Neuronal stem cell (in vitro differentiated cells): ENCODE measurements at regions not wholly inside any gene's neighbourhood (a gene's known extent, or its start where the extent isn't known, plus 50 kb on each side); places are given as distances from the start of the nearest gene placed in this dataset.

ENCODE experiments used
- DNase-seq: peaks from one replicate; pipeline ENCODE4 v3.0.0-alpha.2; 2013; ENCODE audit warnings: low spot score
- H2AFZ ChIP-seq: one replicate; pipeline ENCODE4 v1.6.1; 2013; ENCODE audit warnings: mild to moderate bottlenecking, low read length, inconsistent platforms
- H2AK5ac ChIP-seq: 2 replicates; pipeline ENCODE4 v1.6.1; 2013; ENCODE audit warnings: low read depth, mild to moderate bottlenecking, inconsistent platforms, low read length, moderate library complexity, mixed read lengths
- H2BK120ac ChIP-seq: 2 replicates; pipeline ENCODE4 v1.6.1; 2013; ENCODE audit warnings: low read depth, mild to moderate bottlenecking, inconsistent platforms, low read length, moderate library complexity, mixed read lengths
- H2BK12ac ChIP-seq: one replicate; pipeline ENCODE4 v1.6.1; 2013; ENCODE audit warnings: low read length, inconsistent platforms
- H2BK15ac ChIP-seq: 2 replicates; pipeline ENCODE4 v1.6.1; 2013; ENCODE audit warnings: mild to moderate bottlenecking, low read length, inconsistent platforms, mixed read lengths
- H2BK5ac ChIP-seq: one replicate; pipeline ENCODE4 v1.6.1; 2013; ENCODE audit warnings: inconsistent platforms, mild to moderate bottlenecking, low read length, moderate library complexity
- H3K14ac ChIP-seq: one replicate; pipeline ENCODE4 v1.6.1; 2013; ENCODE audit warnings: low read length, inconsistent platforms
- H3K18ac ChIP-seq: 2 replicates; pipeline ENCODE4 v1.6.1; 2013; ENCODE audit warnings: low read length, inconsistent platforms
- H3K23ac ChIP-seq: 2 replicates; pipeline ENCODE4 v1.6.1; 2013; ENCODE audit warnings: low read depth, mild to moderate bottlenecking, mixed read lengths, low read length, inconsistent platforms; ENCODE audit not compliant: poor library complexity
- H3K27ac ChIP-seq: replicated peaks from 3 replicates; pipeline ENCODE4 v1.5.1; 2013; ENCODE audit warnings: low read length, inconsistent platforms
- H3K27me3 ChIP-seq, 3 experiments: 2 replicates each; pipeline ENCODE4 v1.6.1; 2013; ENCODE audit warnings: low read length in 3 of 3, mild to moderate bottlenecking in 2 of 3, inconsistent platforms in 1 of 3, low read depth in 1 of 3, mixed read lengths in 1 of 3, moderate library complexity in 1 of 3; ENCODE audit not compliant: control insufficient read depth in 3 of 3, insufficient read depth in 3 of 3
- H3K36me3 ChIP-seq, 2 donors: replicated peaks in 1 of 2; 2 replicates each; pipeline ENCODE4 v1.6.1; 2013; ENCODE audit warnings: low read length in 2 of 2; ENCODE audit not compliant: control insufficient read depth in 2 of 2, insufficient read depth in 2 of 2
- H3K4ac ChIP-seq: 2 replicates; pipeline ENCODE4 v1.6.1; 2013; ENCODE audit warnings: inconsistent platforms, mild to moderate bottlenecking, low read length, moderate library complexity
- H3K4me1 ChIP-seq, 2 donors: 1 replicate in 1 of 2; 2 replicates in 1 of 2; pipeline ENCODE4 v1.6.1; 2013; ENCODE audit warnings: low read length in 2 of 2, low read depth in 1 of 2; ENCODE audit not compliant: control insufficient read depth in 2 of 2, insufficient read depth in 1 of 2
- H3K4me2 ChIP-seq: one replicate; pipeline ENCODE4 v1.6.1; 2013; ENCODE audit warnings: mild to moderate bottlenecking, low read length, inconsistent platforms; ENCODE audit not compliant: insufficient read depth, poor library complexity, severe bottlenecking
- H3K4me3 ChIP-seq, 2 donors: 2 replicates each; pipeline ENCODE4 v1.5.1; 2013; ENCODE audit warnings: low read length in 2 of 2, mild to moderate bottlenecking in 2 of 2, inconsistent platforms in 1 of 2, moderate library complexity in 1 of 2
- H3K79me1 ChIP-seq: one replicate; pipeline ENCODE4 v1.6.1; 2013; ENCODE audit warnings: low read depth, mild to moderate bottlenecking, inconsistent platforms, low read length, moderate library complexity
- H3K9ac ChIP-seq: one replicate; pipeline ENCODE4 v1.6.1; 2013; ENCODE audit warnings: mild to moderate bottlenecking, low read depth, low read length, inconsistent platforms; ENCODE audit not compliant: poor library complexity
- H3K9me3 ChIP-seq, 2 donors: replicated peaks in 1 of 2; 2 replicates each; pipeline versions ENCODE3 to v1.6.1; 2013; ENCODE audit warnings: low read length in 2 of 2, mild to moderate bottlenecking in 2 of 2, inconsistent platforms in 1 of 2, low read depth in 1 of 2, mixed read lengths in 1 of 2, moderate library complexity in 1 of 2; ENCODE audit not compliant: control insufficient read depth in 2 of 2, insufficient read depth in 1 of 2
- H4K8ac ChIP-seq: one replicate; pipeline ENCODE4 v1.6.1; 2013; ENCODE audit warnings: low read depth, mild to moderate bottlenecking, inconsistent platforms, low read length, moderate library complexity
- H4K91ac ChIP-seq: one replicate; pipeline ENCODE4 v1.6.1; 2013; ENCODE audit warnings: low read length, low read depth, mild to moderate bottlenecking, inconsistent platforms; ENCODE audit not compliant: poor library complexity
- WGBS, 2 donors: extraction: QIAGEN DNeasy Blood & Tissue Kit; methylation state at CpG; one replicate each; pipeline ENCODE4 v1.1.7; 2013; ENCODE audit warnings: missing lambda C conversion rate in 2 of 2, mixed read lengths in 1 of 2; ENCODE audit not compliant: insufficient read length in 2 of 2, insufficient replicate concordance in 1 of 2; ENCODE audit errors: extremely low coverage in 2 of 2; 5-methylcytosine and 5-hydroxymethylcytosine counted together

- H2BK12ac ChIP-seq, result no peak overlapping the region
- no peak for DNase-seq
- peaks cover 0 to 7% of the 10 kb centered on the region in 2 donors for H3K4me1 ChIP-seq
- H3K4ac ChIP-seq, result no peak overlapping the region
- no peak overlapping the region for H3K18ac ChIP-seq
- no peaks in the 10 kb centered on the region for H3K79me1 ChIP-seq
- H4K8ac ChIP-seq, result no peak overlapping the region
- H3K27me3 ChIP-seq, result peaks cover 0 to 18% (median 0%) of the 10 kb centered on the region in 3 experiments
- no peak overlapping the region for H3K9ac ChIP-seq
- no peak overlapping the region for H2BK120ac ChIP-seq
- H2BK15ac ChIP-seq, result peak overlapping the region; percentile 32
- peaks cover 17 to 19% of the 10 kb centered on the region in 2 donors for H3K9me3 ChIP-seq
- no peak overlapping the region for H4K91ac ChIP-seq
- no peaks in the 10 kb centered on the region for H3K36me3 ChIP-seq
- H3K27ac ChIP-seq, result no peak overlapping the region
- H3K4me3 ChIP-seq, result no peak overlapping the region
- H2AK5ac ChIP-seq, result no peak overlapping the region
- H3K4me2 ChIP-seq, result no peak overlapping the region
- H2AFZ ChIP-seq, result no peak overlapping the region
- H2BK5ac ChIP-seq, result no peak overlapping the region
- WGBS, 2 donors, result no CpG with 5 or more reads among the region's 13 CpGs
- H3K23ac ChIP-seq, result peak overlapping the region; percentile 4
- H3K14ac ChIP-seq, result no peak overlapping the region
Measured at GRCh38 chr13:111488486-111489132, 168.2 kb downstream of the TEX29 start.

- Histone ChIP-seq H3K18ac (peak overlapping the region; percentile 73), H3K27ac (no peak overlapping the region), H2AFZ (no peak overlapping the region), H3K4me1 (peaks cover 0 to 3% of the 10 kb centered on the region in 2 donors), H3K14ac (peak overlapping the region; percentile 25), H2BK5ac (no peak overlapping the region), H3K9ac (no peak overlapping the region), H2AK5ac (peak overlapping the region; percentile 47), H4K91ac (no peak overlapping the region), H3K4ac (no peak overlapping the region), H3K9me3 (peaks cover 17 to 19% of the 10 kb centered on the region in 2 donors), H2BK15ac (no peak overlapping the region), H3K36me3 (no peaks in the 10 kb centered on the region), H3K79me1 (no peaks in the 10 kb centered on the region), H2BK120ac (no peak overlapping the region), H4K8ac (no peak overlapping the region), H2BK12ac (no peak overlapping the region), H3K23ac (peak overlapping the region; percentile 5), H3K4me3 (no peak overlapping the region), H3K4me2 (no peak overlapping the region), H3K27me3 (peaks cover 0 to 18% (median 0%) of the 10 kb centered on the region in 3 experiments)
- DNase-seq, result no peak
- WGBS, 2 donors, result no CpG with 5 or more reads among the region's 8 CpGs
Measured at GRCh38 chr13:111489301-111489700, 168.9 kb downstream of the TEX29 start.

- H3K27ac ChIP-seq, result no peak overlapping the region
- no CpG with 5 or more reads among the region's 6 CpGs for WGBS, 2 donors
- H2BK120ac ChIP-seq, result no peak overlapping the region
Measured at GRCh38 chr13:111490611-111491010, 170.2 kb downstream of the TEX29 start.

DNA sequence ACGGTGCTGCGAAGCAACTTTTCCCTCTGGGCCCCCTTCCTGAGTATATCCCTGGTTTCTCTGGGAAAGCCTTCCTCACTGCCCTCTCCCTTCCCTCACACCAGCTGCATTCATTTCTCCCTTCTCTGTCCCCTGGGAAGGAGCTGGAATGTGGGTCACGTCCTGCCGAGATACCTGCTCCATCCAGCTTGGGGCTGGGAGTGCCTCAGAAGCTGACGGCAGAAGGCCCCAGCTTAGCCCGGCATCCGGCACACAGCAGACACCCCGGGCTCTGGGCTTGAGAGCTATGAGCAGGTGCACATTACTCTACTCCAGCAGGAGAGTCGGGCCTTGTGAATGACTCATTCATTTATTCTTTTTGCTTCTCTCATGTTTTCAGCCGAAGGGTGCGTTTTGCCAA is 170.6 kb downstream of the TEX29 start:
- Histone ChIP-seq H2BK5ac (no peak overlapping the region), H3K9me3 (peaks cover 17% of the 10 kb centered on the region in 2 donors)

More at GRCh38 chr13:111490611-111491010, 170.2 kb downstream of the TEX29 start:
- no peak overlapping the region for H3K18ac ChIP-seq
- H3K4me1 ChIP-seq, result peaks cover 0 to 2% of the 10 kb centered on the region in 2 donors
- H3K9me3 ChIP-seq, result peaks cover 17 to 19% of the 10 kb centered on the region in 2 donors
- no peaks in the 10 kb centered on the region for H3K79me1 ChIP-seq
- no peak overlapping the region for H3K4ac ChIP-seq
- no peak overlapping the region for H3K4me3 ChIP-seq
- no peaks in the 10 kb centered on the region for H3K36me3 ChIP-seq
- peaks cover 0 to 18% (median 0%) of the 10 kb centered on the region in 3 experiments for H3K27me3 ChIP-seq
- H3K14ac ChIP-seq, result no peak overlapping the region
- no peak overlapping the region for H3K23ac ChIP-seq
- no peak overlapping the region for H2BK5ac ChIP-seq
- no peak overlapping the region for H2BK12ac ChIP-seq
- H2AK5ac ChIP-seq, result no peak overlapping the region
- H2BK15ac ChIP-seq, result no peak overlapping the region
- H2AFZ ChIP-seq, result no peak overlapping the region
- no peak overlapping the region for H4K8ac ChIP-seq
- H3K4me2 ChIP-seq, result no peak overlapping the region
- no peak for DNase-seq
- H3K9ac ChIP-seq, result no peak overlapping the region
- H4K91ac ChIP-seq, result no peak overlapping the region

More for the DNA sequence above, 170.6 kb downstream of the TEX29 start:
- H2BK120ac ChIP-seq, result no peak overlapping the region
- H3K18ac ChIP-seq, result no peak overlapping the region
- no peak overlapping the region for H3K4me2 ChIP-seq
- H3K4me3 ChIP-seq, result no peak overlapping the region
- H3K4ac ChIP-seq, result no peak overlapping the region
- no peak overlapping the region for H2BK15ac ChIP-seq
- peaks cover 0 to 2% of the 10 kb centered on the region in 2 donors for H3K4me1 ChIP-seq
- H2AFZ ChIP-seq, result no peak overlapping the region
- H3K27me3 ChIP-seq, result peaks cover 0 to 18% (median 0%) of the 10 kb centered on the region in 3 experiments
- H4K91ac ChIP-seq, result no peak overlapping the region
- no peak overlapping the region for H2BK12ac ChIP-seq
- H3K23ac ChIP-seq, result no peak overlapping the region
- H3K14ac ChIP-seq, result no peak overlapping the region
- WGBS, 2 donors, result no CpG with 5 or more reads among the region's 11 CpGs
- H4K8ac ChIP-seq, result no peak overlapping the region
- no peaks in the 10 kb centered on the region for H3K36me3 ChIP-seq
- no peak overlapping the region for H3K27ac ChIP-seq
- H2AK5ac ChIP-seq, result no peak overlapping the region
- no peak for DNase-seq
- no peaks in the 10 kb centered on the region for H3K79me1 ChIP-seq
- H3K9ac ChIP-seq, result no peak overlapping the region
